Keratinocyte (primary cell): ENCODE measurements at regions not wholly inside any gene's neighbourhood (a gene's known extent, or its start where the extent isn't known, plus 50 kb on each side); places are given as distances from the start of the nearest gene placed in this dataset.

Experiments used
- DNase-seq: peaks from one replicate; pipeline ENCODE4 v3.0.0-alpha.2; 2011; ENCODE audit warnings: low read depth, missing footprints, low spot score
- FAIRE-seq: peaks from 2 replicates; lab custom pipeline; 2011; peaks lifted over from hg19 to GRCh38; lab: Jason Lieb, UNC
- H2AFZ ChIP-seq: 2 replicates; pipeline ENCODE4 v1.6.0; 2012; ENCODE audit warnings: low read length, control low read depth, inconsistent platforms; ENCODE audit not compliant: control insufficient read depth
- H3K27ac ChIP-seq: 2 replicates; pipeline ENCODE4 v1.5.1; 2011; ENCODE audit warnings: low read length; ENCODE audit not compliant: control insufficient read depth, insufficient read depth
- H3K27me3 ChIP-seq: 3 replicates; pipeline ENCODE4 v1.6.0; 2011; ENCODE audit warnings: low read length; ENCODE audit not compliant: control insufficient read depth, insufficient read depth; ENCODE audit errors: extremely low read depth
- H3K36me3 ChIP-seq, 2 experiments: 2 replicates in 1 of 2; 3 replicates in 1 of 2; pipeline ENCODE4 v1.5.1; 2011; ENCODE audit warnings: low read length in 2 of 2, mild to moderate bottlenecking in 1 of 2; ENCODE audit not compliant: control insufficient read depth in 2 of 2, insufficient read depth in 2 of 2; ENCODE audit errors: extremely low read depth in 1 of 2
- H3K4me1 ChIP-seq: 3 replicates; pipeline ENCODE4 v1.5.1; 2011; ENCODE audit warnings: low read length; ENCODE audit not compliant: control insufficient read depth, insufficient read depth; ENCODE audit errors: extremely low read depth
- H3K4me2 ChIP-seq: 3 replicates; pipeline ENCODE4 v1.6.0; 2011; ENCODE audit warnings: low read depth, low read length; ENCODE audit not compliant: control insufficient read depth, insufficient read depth; ENCODE audit errors: extremely low read depth
- H3K4me3 ChIP-seq, 3 experiments: fragments of 200-600 bp in 1 of 3; sonication (generic) in 1 of 3; 2 replicates in 2 of 3; 3 replicates in 1 of 3; pipeline ENCODE4 v1.5.1; 2011 to 2016; ENCODE audit warnings: low read length in 3 of 3, mild to moderate bottlenecking in 3 of 3, control low read depth in 2 of 3, inconsistent platforms in 1 of 3, low read depth in 1 of 3, mixed read lengths in 1 of 3, mixed run types in 1 of 3, moderate library complexity in 1 of 3; ENCODE audit not compliant: control insufficient read depth in 2 of 3, insufficient read depth in 2 of 3; ENCODE audit errors: extremely low read depth in 1 of 3
- H3K79me2 ChIP-seq: 2 replicates; pipeline ENCODE4 v1.6.0; 2012; ENCODE audit warnings: low read length; ENCODE audit not compliant: control insufficient read depth, insufficient read depth
- H3K9ac ChIP-seq: 3 replicates; pipeline ENCODE4 v1.6.0; 2011; ENCODE audit warnings: low read length; ENCODE audit not compliant: control insufficient read depth, insufficient read depth; ENCODE audit errors: extremely low read depth
- H3K9me1 ChIP-seq: 3 replicates; pipeline ENCODE4 v1.6.0; 2011; ENCODE audit warnings: low read length; ENCODE audit not compliant: control insufficient read depth, insufficient read depth; ENCODE audit errors: extremely low read depth
- H3K9me3 ChIP-seq: 2 replicates; pipeline ENCODE4 v1.5.1; 2012; ENCODE audit warnings: low read depth, low read length; ENCODE audit not compliant: control insufficient read depth
- H4K20me1 ChIP-seq: 3 replicates; pipeline ENCODE4 v1.6.0; 2011; ENCODE audit warnings: low read length; ENCODE audit not compliant: control insufficient read depth, insufficient read depth; ENCODE audit errors: extremely low read depth
- CTCF ChIP-seq, 3 experiments: IDR thresholded peaks in 1 of 3; conservative IDR thresholded peaks in 1 of 3; optimal IDR thresholded peaks in 1 of 3; 2 replicates in 2 of 3; 3 replicates in 1 of 3; pipeline versions ENCODE3 to v1.5.1; 2011; ENCODE audit warnings: low read length in 3 of 3, mild to moderate bottlenecking in 3 of 3, moderate library complexity in 2 of 3, control low read depth in 1 of 3, inconsistent platforms in 1 of 3; ENCODE audit not compliant: insufficient read depth in 2 of 3; ENCODE audit errors: extremely low read depth in 1 of 3
- EZH2 ChIP-seq: IDR thresholded peaks from one replicate; pipeline ENCODE4 v1.6.1; 2012; ENCODE audit warnings: inconsistent platforms, mild to moderate bottlenecking, low read length, moderate library complexity
- dilution Hi-C: fragments of 300-500 bp; cut with MboI; formaldehyde crosslinking; loops from one replicate; pipeline ENCODE4 v1.7.0; 2020; ENCODE audit warnings: low sequenced_read_pairs; ENCODE audit not compliant: extremely low pct_ligation_motif_present

- no peaks in the 10 kb centered on the region for H3K79me2 ChIP-seq
- H3K4me1 ChIP-seq = no peaks in the 10 kb centered on the region
- H3K36me3 ChIP-seq = no peaks in the 10 kb centered on the region
- no peak overlapping the region for H3K27ac ChIP-seq
- dilution Hi-C loops = no loop called here
- FAIRE-seq (no peak), DNase-seq (no peak)
- no peaks in the 10 kb centered on the region for H4K20me1 ChIP-seq
- no peaks in the 10 kb centered on the region for H3K9me1 ChIP-seq
- no peak overlapping the region for H3K4me3 ChIP-seq
- H2AFZ ChIP-seq = no peak overlapping the region
- H3K27me3 ChIP-seq = no peaks in the 10 kb centered on the region
- TF ChIP-seq CTCF (optimal IDR thresholded peaks at IDR 0.05 in 1 of 3, IDR thresholded peaks at IDR 0.05 in 1 of 3, conservative IDR thresholded peaks at IDR 0.05 in 1 of 3; ENCODE audit: extremely low read depth in 1 of 3, insufficient read depth in 2 of 3, low read length in 3 of 3) = no peak
- no peak for TF ChIP-seq EZH2
- no peaks in the 10 kb centered on the region for H3K9me3 ChIP-seq
- H3K9ac ChIP-seq = no peak overlapping the region
- no peak overlapping the region for H3K4me2 ChIP-seq
Observed at GRCh38 chr3:13716540-13717221, 163.2 kb downstream of the WNT7A start.

GRCh38 chr3:13715961-13716360, 163.9 kb downstream of the WNT7A start:
- Histone ChIP-seq H3K9ac (no peak overlapping the region), H2AFZ (no peak overlapping the region), H3K4me3 (no peak overlapping the region), H3K27me3 (peaks cover 4% of the 10 kb centered on the region), H3K36me3 (no peaks in the 10 kb centered on the region), H4K20me1 (no peaks in the 10 kb centered on the region), H3K4me1 (no peaks in the 10 kb centered on the region), H3K4me2 (no peak overlapping the region), H3K79me2 (no peaks in the 10 kb centered on the region), H3K9me3 (no peaks in the 10 kb centered on the region), H3K9me1 (no peaks in the 10 kb centered on the region), H3K27ac (no peak overlapping the region)
- FAIRE-seq (no peak), DNase-seq (no peak)
- TF ChIP-seq CTCF (optimal IDR thresholded peaks at IDR 0.05 in 1 of 3, IDR thresholded peaks at IDR 0.05 in 1 of 3, conservative IDR thresholded peaks at IDR 0.05 in 1 of 3; ENCODE audit: extremely low read depth in 1 of 3, insufficient read depth in 2 of 3, low read length in 3 of 3) (no peak), EZH2 (no peak)
- dilution Hi-C loops = no loop called here
